GM20000 (cell line): ENCODE measurements at regions not wholly inside any gene's neighbourhood (a gene's known extent, or its start where the extent isn't known, plus 50 kb on each side); places are given as distances from the start of the nearest gene placed in this dataset.
"Not testable (repeated sequence)": the region's sequence is repeated elsewhere in the genome, so short reads cannot be mapped to it uniquely, and the experiment has no call there.

Experiments
- DNase-seq: peaks from one replicate; pipeline ENCODE4 v3.0.0; 2012; ENCODE audit warnings: low spot score
- CTCF ChIP-seq: IDR thresholded peaks from 2 replicates; pipeline ENCODE4 v1.5.1; 2012; ENCODE audit warnings: mild to moderate bottlenecking, control low read depth; ENCODE audit errors: extremely low read depth, missing control alignments

- TF ChIP-seq CTCF = no peak
- no peak for DNase-seq
These were observed 397.6 kb downstream of the BUD13 start for GRCh38 chr11:116375221-116375620.

GRCh38 chr11:116374085-116374484 lies 398.7 kb downstream of the BUD13 start:
- TF ChIP-seq CTCF = no peak
- no peak for DNase-seq

GRCh38 chr11:116373104-116373944 lies 399.5 kb downstream of the BUD13 start:
- TF ChIP-seq CTCF = no peak
- no peak for DNase-seq

GRCh38 chr11:116371146-116371545 lies 401.6 kb downstream of the BUD13 start:
- no peak for DNase-seq
- no peak for TF ChIP-seq CTCF

- no peak for DNase-seq
- no peak for TF ChIP-seq CTCF
These were observed 404.0 kb downstream of the BUD13 start for GRCh38 chr11:116368784-116369183.

GRCh38 chr11:116366980-116367645 lies 405.7 kb downstream of the BUD13 start:
- no peak for TF ChIP-seq CTCF
- no peak for DNase-seq

GRCh38 chr11:116366451-116366850 lies 406.3 kb downstream of the BUD13 start:
- no peak for TF ChIP-seq CTCF
- no peak for DNase-seq

GRCh38 chr11:116364925-116365324 lies 407.9 kb downstream of the BUD13 start:
- DNase-seq = not testable (repeated sequence)
